HG02852 (cell line): ENCODE measurements at regions not wholly inside any gene's neighbourhood (a gene's known extent, or its start where the extent isn't known, plus 50 kb on each side); places are given as distances from the start of the nearest gene placed in this dataset.

Experiments used
- ATAC-seq: cut with Tn5 transposase; IDR thresholded peaks from one replicate; pipeline ENCODE4 v1.9.1; 2021; ENCODE audit warnings: mild to moderate bottlenecking, moderate library complexity; ENCODE audit not compliant: unreplicated experiment

DNA sequence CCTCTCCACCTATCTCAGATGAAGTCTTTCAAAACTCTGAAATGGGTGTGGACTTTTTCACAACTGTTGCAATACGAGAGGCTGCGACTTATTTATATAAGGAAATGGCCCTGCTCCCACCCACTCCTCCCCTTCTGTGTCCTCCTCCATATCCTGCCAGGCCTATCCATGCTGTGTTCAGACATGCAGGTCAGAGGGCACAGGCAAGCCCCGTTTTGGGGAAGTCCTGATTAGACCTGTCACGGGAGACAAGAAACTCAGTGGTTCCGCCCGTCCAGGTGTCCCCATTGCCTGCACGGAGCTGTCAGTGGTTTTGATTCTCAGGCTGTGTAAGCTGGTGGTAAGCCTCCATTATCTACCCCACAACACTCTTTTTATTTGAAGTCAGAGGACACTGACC is 99.6 kb upstream of the MGAT5 start:
- peak; percentile 79 for ATAC-seq

DNA sequence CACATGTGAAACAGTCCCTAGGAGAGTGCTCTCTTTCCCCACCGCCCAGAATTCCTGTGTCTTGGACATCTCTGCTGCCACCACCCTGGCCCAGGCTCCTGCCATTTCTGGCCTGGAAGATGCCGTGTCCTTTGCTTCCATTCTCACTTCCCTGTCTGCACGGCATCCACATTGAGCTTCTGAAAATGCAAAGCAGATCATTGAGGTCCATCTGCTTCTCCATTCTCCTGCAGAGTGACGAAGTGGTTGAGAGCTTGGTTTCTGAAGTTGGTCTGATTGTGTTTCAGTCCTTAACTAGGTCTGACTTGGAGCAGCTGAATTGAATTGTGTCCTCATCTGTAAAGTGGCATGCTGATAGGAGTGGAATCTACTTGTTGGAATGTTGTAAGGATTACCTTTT is 98.7 kb upstream of the MGAT5 start:
- peak; percentile 85 for ATAC-seq

DNA sequence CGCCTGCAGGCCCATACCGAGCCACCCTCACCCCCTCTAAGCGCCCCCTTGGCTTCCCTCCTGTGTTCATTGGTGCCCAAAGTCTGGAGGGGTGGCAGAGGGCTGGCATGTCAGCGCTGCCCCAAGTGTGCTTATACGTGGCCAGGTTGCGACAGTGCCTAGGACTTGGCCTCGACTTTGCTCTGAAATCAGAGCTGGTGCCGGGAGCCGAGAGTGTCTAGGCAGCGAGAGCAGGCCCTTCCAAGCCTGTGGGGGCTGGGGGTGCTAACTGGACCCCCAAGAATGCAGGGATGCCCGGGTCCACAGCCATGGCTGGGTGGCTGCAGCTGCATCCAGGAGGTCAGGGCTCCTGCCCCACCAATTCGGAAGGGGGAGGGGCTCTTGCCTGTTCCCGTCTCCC is 95.6 kb upstream of the MGAT5 start:
- ATAC-seq = no peak

DNA sequence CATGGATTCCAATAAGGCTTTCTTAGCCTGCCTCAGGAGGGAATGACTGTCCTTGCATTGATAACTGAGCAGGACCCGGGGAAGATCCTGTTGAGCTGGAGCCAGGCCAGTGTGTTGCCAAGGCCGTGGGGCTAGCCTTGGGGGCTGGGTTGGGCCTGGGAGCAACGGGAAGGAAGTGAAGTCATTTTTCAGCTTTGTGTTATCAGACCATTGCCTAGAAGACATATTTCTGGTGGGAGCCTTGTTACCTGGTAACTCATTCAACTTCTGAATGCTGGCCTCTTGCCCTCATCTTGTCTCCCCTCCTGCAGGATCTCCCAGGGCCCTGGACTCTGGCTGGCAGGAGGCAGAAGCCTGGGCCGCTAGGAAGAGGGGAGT is 92.7 kb upstream of the MGAT5 start:
- no peak for ATAC-seq

DNA sequence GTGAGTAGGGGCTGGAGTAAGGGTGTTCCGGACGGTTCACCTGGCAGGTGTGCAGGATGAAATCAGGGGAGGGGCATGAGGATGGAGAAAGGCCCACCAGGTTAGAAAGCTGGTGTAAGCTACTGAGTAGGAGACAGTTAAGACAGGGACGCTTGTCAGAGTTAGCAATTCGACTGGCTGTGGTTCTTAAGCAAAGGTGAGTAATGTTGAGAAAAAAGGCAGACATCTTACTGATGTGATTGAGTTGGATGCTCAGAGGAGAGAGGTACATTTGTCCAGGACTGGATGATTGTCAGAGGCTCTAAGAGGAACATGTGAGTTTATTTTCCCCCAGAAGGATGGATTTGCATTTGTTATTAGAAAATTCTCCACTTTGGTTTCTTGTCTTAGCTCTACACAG is 90.5 kb upstream of the MGAT5 start:
- ATAC-seq = no peak

DNA sequence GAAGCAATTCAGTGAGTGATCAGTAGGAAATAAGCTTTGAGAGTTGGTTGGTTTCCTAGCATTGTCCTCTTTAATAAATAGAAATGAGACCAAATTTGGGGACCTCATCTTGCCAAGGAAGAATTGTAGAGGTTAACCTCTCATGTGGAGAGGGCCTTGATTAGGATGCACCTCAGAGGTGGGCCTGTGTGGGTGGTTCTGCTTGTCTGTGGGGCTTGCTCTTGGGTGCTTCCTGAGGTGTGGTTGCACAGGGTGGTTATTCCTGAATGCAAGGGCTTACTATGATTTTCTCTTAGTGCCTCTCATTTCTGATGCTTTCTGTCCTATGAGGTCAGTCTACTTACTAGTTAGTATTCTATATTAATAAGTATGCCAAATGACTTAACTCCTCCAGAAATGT is 89.6 kb upstream of the MGAT5 start:
- ATAC-seq = no peak

DNA sequence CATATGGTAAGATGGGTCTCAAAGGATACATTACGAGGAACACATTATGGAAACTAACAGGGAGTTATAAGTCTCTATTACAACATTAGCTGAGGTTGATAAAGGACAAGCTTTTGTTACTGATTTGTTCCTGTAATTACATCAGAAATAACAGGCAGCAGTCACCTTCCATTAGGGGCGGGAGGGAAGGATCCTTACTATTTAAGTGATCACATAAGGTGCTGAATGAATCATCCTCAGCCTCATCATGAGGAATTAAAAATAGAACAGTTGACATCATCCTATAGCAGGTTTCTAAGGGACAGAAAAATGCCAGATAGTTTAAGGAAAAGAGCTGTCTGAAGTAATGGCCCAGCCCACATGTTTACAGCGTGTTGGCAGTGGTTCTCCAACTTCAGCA is 86.9 kb upstream of the MGAT5 start:
- no peak for ATAC-seq

DNA sequence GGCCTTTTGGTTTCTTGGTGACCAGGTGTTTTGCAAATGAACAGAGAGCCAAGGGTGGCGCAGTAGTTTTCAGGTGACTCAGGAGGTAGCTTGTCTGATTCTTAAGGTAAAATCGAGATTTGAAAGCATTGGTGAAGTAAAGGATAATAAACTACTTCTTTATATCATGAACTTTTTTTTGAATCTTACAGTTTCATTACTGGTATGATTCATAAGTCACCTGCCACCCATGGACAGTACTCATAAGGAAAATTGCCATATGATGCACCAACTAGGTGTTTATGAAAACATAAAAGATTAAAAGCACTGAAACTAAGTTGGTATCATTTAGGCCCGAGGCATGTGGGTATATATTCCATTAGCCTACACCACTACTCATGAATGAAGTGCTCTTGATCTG is 84.1 kb upstream of the MGAT5 start:
- peak; percentile 52 for ATAC-seq

DNA sequence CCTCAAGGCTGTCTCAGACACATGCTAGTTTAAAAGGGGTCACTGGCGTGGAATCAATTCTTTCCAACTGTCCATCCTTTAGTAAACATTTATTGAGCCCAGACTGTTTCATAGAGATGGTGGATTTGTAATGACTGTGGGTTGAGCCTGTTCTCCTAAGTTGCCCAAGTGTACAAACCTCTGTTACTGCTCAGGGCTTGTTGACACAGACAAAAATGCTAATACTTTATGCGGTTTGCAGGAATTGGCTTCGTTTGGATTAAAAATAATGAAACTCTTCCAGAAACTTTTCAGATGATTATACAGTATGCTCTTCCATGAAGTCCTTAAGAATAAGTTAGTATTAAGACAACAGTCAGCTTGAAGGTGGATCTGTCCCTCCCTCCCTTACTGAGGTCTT is 83.6 kb upstream of the MGAT5 start:
- ATAC-seq = no peak

GRCh38 chr2:134170700-134171099 is 83.2 kb upstream of the MGAT5 start:
- ATAC-seq = no peak

- ATAC-seq = no peak
Measured at GRCh38 chr2:134173338-134174016, 80.4 kb upstream of the MGAT5 start.

DNA sequence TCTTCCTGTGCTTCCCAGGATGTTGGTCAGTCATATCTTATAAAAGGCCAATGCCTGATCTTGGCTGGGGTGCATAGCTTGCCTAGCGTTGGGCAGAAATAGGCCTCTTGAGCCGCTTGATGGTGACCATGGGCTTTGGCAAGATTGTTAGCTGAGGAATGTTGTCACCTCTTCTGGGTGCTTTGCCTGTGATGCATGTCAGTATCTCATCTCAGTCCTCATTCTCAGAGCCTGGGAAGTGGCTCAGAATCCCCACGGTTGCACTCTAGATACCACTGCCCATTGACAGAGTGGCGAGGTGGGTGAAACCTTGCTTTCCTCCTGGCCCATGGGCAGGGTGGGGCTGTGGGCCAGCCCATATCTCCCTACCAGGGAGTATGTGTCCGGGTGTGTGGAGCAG is 79.2 kb upstream of the MGAT5 start:
- no peak for ATAC-seq

- no peak for ATAC-seq
Measured at GRCh38 chr2:134175834-134176233, 78.0 kb upstream of the MGAT5 start.

GRCh38 chr2:134177351-134177931 is 76.4 kb upstream of the MGAT5 start:
- no peak for ATAC-seq

DNA sequence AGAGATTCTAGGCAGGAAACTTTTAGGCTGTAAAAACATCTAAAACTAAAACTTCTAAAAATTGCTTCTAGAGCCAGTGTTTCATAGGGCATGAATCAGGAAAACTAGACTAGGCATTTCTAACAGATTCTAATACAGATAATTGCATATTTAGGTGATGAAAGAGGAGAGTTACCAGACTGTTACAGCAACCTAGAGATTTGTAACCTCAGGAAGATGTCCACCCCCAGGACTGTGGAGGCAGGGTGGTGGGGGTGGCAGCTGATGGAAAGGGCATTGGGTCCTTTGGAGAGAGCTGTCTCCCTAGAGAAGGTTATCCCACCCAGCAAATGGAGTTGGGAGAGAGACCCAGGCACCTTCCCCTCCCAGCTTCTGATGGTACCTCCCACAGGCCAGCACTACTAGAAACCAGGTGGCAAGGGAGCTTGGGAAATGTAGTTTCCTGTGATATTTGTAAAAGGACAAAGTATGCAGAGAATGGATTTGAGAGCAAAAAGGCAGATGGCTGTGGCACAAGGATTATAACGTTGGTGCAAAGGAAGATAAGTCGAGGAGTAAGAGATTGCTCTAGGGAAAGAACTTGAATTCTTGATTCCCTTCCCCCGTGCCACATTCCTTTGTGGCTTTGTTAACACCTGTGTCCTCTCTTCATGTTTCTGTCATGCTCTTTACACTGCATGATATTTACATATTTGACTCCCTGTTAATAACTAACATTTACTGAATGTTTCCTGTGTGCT is 75.6 kb upstream of the MGAT5 start:
- peak; percentile 50 for ATAC-seq

DNA sequence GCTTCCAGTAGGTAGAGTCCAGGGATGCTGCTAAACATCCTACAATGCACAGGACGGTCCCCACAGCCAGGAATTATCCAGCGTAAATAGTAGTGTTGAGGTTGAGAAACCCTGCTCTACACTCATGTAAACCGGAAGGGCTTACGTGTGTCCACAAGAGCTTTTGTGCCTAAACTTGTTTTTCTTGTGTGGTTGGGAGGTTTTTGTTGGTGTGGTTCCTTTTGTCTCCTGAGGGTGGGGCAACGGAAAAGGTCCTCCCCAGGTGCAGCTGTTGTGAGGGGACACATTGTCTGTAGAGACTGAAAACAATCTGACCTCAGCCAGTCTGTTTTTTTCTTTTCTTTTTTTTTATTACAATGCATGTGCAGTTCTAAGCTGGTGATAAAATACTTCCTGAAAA is 72.7 kb upstream of the MGAT5 start:
- ATAC-seq = peak; percentile 54

- ATAC-seq = no peak
Measured at GRCh38 chr2:134183679-134184078, 70.2 kb upstream of the MGAT5 start.

- ATAC-seq = no peak
Measured at GRCh38 chr2:134185639-134186038, 68.2 kb upstream of the MGAT5 start.

- no peak for ATAC-seq
Measured at GRCh38 chr2:134189009-134189720, 64.7 kb upstream of the MGAT5 start.

- no peak for ATAC-seq
Measured at GRCh38 chr2:134190062-134190806, 63.6 kb upstream of the MGAT5 start.

DNA sequence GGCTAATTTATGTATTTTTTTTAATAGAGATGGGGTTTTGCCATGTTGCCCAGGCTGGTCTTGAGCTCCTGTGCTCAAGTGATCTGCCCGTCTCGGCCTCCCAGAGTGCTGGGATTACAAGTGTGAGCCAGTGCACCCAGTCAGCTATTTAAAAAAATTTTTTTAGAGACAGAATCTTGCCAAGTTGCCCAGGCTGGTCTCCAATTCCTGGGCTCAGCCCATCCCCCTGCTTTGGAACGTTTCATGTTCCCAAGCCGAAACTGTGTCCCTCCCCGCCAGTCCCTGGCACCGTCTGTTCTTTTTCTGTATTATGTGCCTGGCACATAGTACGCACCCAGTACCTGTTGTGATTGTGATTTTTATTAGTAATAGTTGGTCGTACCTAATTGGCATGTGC is 63.1 kb upstream of the MGAT5 start:
- ATAC-seq = no peak
